H9 (cell line): ENCODE measurements at regions not wholly inside any gene's neighbourhood (a gene's known extent, or its start where the extent isn't known, plus 50 kb on each side); places are given as distances from the start of the nearest gene placed in this dataset.

Source experiments
- DNase-seq: peaks from one replicate; pipeline ENCODE4 v3.0.0-alpha.2; 2017
- H2AFZ ChIP-seq: one replicate; pipeline ENCODE4 v1.6.1; 2013; ENCODE audit warnings: mild to moderate bottlenecking, low read length, control low read depth, moderate library complexity
- H2AK5ac ChIP-seq: 2 replicates; pipeline ENCODE4 v1.6.1; 2013; ENCODE audit warnings: low read length, control low read depth, mixed read lengths; ENCODE audit not compliant: insufficient read length
- H2BK120ac ChIP-seq: one replicate; pipeline ENCODE4 v1.6.1; 2013; ENCODE audit warnings: low read depth, mild to moderate bottlenecking, low read length, control low read depth, inconsistent platforms; ENCODE audit not compliant: poor library complexity, severe bottlenecking
- H2BK12ac ChIP-seq: 2 replicates; pipeline ENCODE4 v1.6.1; 2013; ENCODE audit warnings: low read length, control low read depth, mixed read lengths, low read depth; ENCODE audit not compliant: insufficient read length
- H2BK15ac ChIP-seq: 2 replicates; pipeline ENCODE4 v1.6.1; 2013; ENCODE audit warnings: low read depth, low read length, control low read depth
- H2BK20ac ChIP-seq: one replicate; pipeline ENCODE4 v1.6.1; 2013; ENCODE audit warnings: low read depth, mild to moderate bottlenecking, low read length, control low read depth, inconsistent platforms; ENCODE audit not compliant: poor library complexity, severe bottlenecking
- H2BK5ac ChIP-seq: 2 replicates; pipeline ENCODE4 v1.6.1; 2013; ENCODE audit warnings: low read length, control low read depth, mixed read lengths; ENCODE audit not compliant: insufficient read length
- H3K14ac ChIP-seq: 2 replicates; pipeline ENCODE4 v1.6.1; 2013; ENCODE audit warnings: low read length, control low read depth; ENCODE audit not compliant: insufficient read depth
- H3K18ac ChIP-seq: 2 replicates; pipeline ENCODE4 v1.6.1; 2013; ENCODE audit warnings: low read depth, mild to moderate bottlenecking, mixed read lengths, low read length, control low read depth; ENCODE audit not compliant: insufficient read length
- H3K23ac ChIP-seq: 2 replicates; pipeline ENCODE4 v1.6.1; 2013; ENCODE audit warnings: low read length, control low read depth, mixed read lengths, low read depth; ENCODE audit not compliant: insufficient read length
- H3K23me2 ChIP-seq: 2 replicates; pipeline ENCODE4 v1.6.1; 2013; ENCODE audit warnings: low read depth, mild to moderate bottlenecking, mixed read lengths, low read length, control low read depth; ENCODE audit not compliant: insufficient read length, poor library complexity, severe bottlenecking
- H3K27ac ChIP-seq: 2 replicates; pipeline ENCODE4 v1.5.1; 2013; ENCODE audit warnings: low read length, control low read depth, mixed read lengths, low read depth; ENCODE audit not compliant: insufficient read length
- H3K27me3 ChIP-seq: 2 replicates; pipeline ENCODE4 v1.6.1; 2013; ENCODE audit warnings: low read length, control low read depth, inconsistent platforms; ENCODE audit not compliant: insufficient read depth
- H3K4ac ChIP-seq: 2 replicates; pipeline ENCODE4 v1.6.1; 2013; ENCODE audit warnings: low read depth, mild to moderate bottlenecking, control low read depth, inconsistent platforms, low read length, moderate library complexity
- H3K4me1 ChIP-seq: 2 replicates; pipeline ENCODE4 v1.6.1; 2013; ENCODE audit warnings: low read length, control low read depth, inconsistent platforms; ENCODE audit not compliant: insufficient read depth
- H3K4me2 ChIP-seq: 2 replicates; pipeline ENCODE4 v1.6.1; 2013; ENCODE audit warnings: low read length, control low read depth, mixed read lengths; ENCODE audit not compliant: insufficient read length, insufficient read depth
- H3K56ac ChIP-seq: 2 replicates; pipeline ENCODE4 v1.6.1; 2013; ENCODE audit warnings: low read depth, mild to moderate bottlenecking, mixed read lengths, low read length, control low read depth; ENCODE audit not compliant: insufficient read length
- H3K79me1 ChIP-seq: 2 replicates; pipeline ENCODE4 v1.6.1; 2013; ENCODE audit warnings: low read depth, mild to moderate bottlenecking, moderate library complexity, low read length, control low read depth, inconsistent platforms; ENCODE audit not compliant: insufficient read depth, poor library complexity, severe bottlenecking
- H3K79me2 ChIP-seq: 2 replicates; pipeline ENCODE4 v1.6.1; 2013; ENCODE audit warnings: low read length, control low read depth, inconsistent platforms; ENCODE audit not compliant: insufficient read depth
- H3K9ac ChIP-seq: 2 replicates; pipeline ENCODE4 v1.6.1; 2013; ENCODE audit warnings: low read length, control low read depth, mixed read lengths; ENCODE audit not compliant: insufficient read length; ENCODE audit errors: extremely low read depth
- H3K9me3 ChIP-seq: one replicate; pipeline ENCODE4 v1.6.1; 2013; ENCODE audit warnings: low read depth, low read length, inconsistent platforms; ENCODE audit not compliant: control insufficient read depth
- H3T11ph ChIP-seq: one replicate; pipeline ENCODE4 v1.6.1; 2013; ENCODE audit warnings: mild to moderate bottlenecking, low read length, control low read depth, inconsistent platforms
- H4K20me1 ChIP-seq: one replicate; pipeline ENCODE4 v1.6.1; 2013; ENCODE audit not compliant: control insufficient read depth, insufficient read length, insufficient read depth
- H4K5ac ChIP-seq: 2 replicates; pipeline ENCODE4 v1.6.1; 2013; ENCODE audit warnings: low read depth, mild to moderate bottlenecking, mixed read lengths, low read length, control low read depth; ENCODE audit not compliant: insufficient read length
- H4K8ac ChIP-seq: replicated peaks from 2 replicates; pipeline ENCODE4 v1.6.1; 2013; ENCODE audit warnings: low read length, control low read depth, mixed read lengths, low read depth; ENCODE audit not compliant: insufficient read length
- H4K91ac ChIP-seq: 2 replicates; pipeline ENCODE4 v1.6.1; 2013; ENCODE audit warnings: low read depth, mild to moderate bottlenecking, moderate library complexity, mixed read lengths, low read length, control low read depth; ENCODE audit not compliant: insufficient read length
- H3K27ac Mint-ChIP-seq, 3 experiments: 2 replicates in 2 of 3; 3 replicates in 1 of 3; pipeline ENCODE4 v1.8.0; 2020 to 2021; ENCODE audit warnings: mixed read lengths in 3 of 3, mild to moderate bottlenecking in 1 of 3, moderate library complexity in 1 of 3
- H3K27me3 Mint-ChIP-seq: 2 replicates; pipeline ENCODE4 v1.8.0; 2021; ENCODE audit warnings: low read depth, mild to moderate bottlenecking, moderate library complexity, mixed read lengths
- H3K36me3 Mint-ChIP-seq, 3 experiments: 2 replicates in 2 of 3; 3 replicates in 1 of 3; pipeline ENCODE4 v1.8.0; 2020 to 2021; ENCODE audit warnings: low read depth in 3 of 3, mixed read lengths in 3 of 3; ENCODE audit not compliant: insufficient read depth in 1 of 3
- H3K4me1 Mint-ChIP-seq, 2 experiments: 2 replicates each; pipeline ENCODE4 v1.8.0; 2020; ENCODE audit warnings: mixed read lengths in 2 of 2
- H3K4me3 Mint-ChIP-seq, 2 experiments: 2 replicates in 1 of 2; 3 replicates in 1 of 2; pipeline ENCODE4 v1.8.0; 2020 to 2021; ENCODE audit warnings: mild to moderate bottlenecking in 2 of 2, mixed read lengths in 2 of 2, moderate library complexity in 1 of 2
- H3K9me3 Mint-ChIP-seq, 2 experiments: 2 replicates in 1 of 2; 3 replicates in 1 of 2; pipeline ENCODE4 v1.8.0; 2020; ENCODE audit warnings: mild to moderate bottlenecking in 2 of 2, mixed read lengths in 2 of 2, moderate library complexity in 1 of 2
- CTCF ChIP-seq: fragments of 200-600 bp; sonication (generic); conservative IDR thresholded peaks from 3 replicates; pipeline ENCODE4 v1.8.0; 2021; ENCODE audit warnings: antibody characterized with exemption, mild to moderate bottlenecking
- WGBS: extraction: QIAGEN DNeasy Blood & Tissue Kit; methylation state at CpG from one replicate; pipeline ENCODE4 v1.1.7; 2013; ENCODE audit warnings: missing lambda C conversion rate, low lambda C conversion rate, mixed read lengths; ENCODE audit not compliant: insufficient read length; ENCODE audit errors: extremely low coverage; 5-methylcytosine and 5-hydroxymethylcytosine counted together

GRCh38 chr15:92745845-92746271, 90.3 kb upstream of the FAM174B start:
- Mint-ChIP-seq H3K9me3 (no peaks in the 10 kb centered on the region; a peak in 1 of 5 replicates), H3K4me3 (no peak overlapping the region), H3K27ac (no peak overlapping the region), H3K27me3 (no peaks in the 10 kb centered on the region), H3K36me3 (no peaks in the 10 kb centered on the region; a peak in 1 of 7 replicates), H3K4me1 (peaks cover 22 to 29% of the 10 kb centered on the region in 2 experiments)
- H2BK120ac ChIP-seq, result no peak overlapping the region
- H3K56ac ChIP-seq, result no peak overlapping the region
- no peak overlapping the region for H2AFZ ChIP-seq
- no peak overlapping the region for H4K91ac ChIP-seq
- H3K79me2 ChIP-seq, result no peaks in the 10 kb centered on the region
- DNase-seq, result no peak
- no peaks in the 10 kb centered on the region for H3K23me2 ChIP-seq
- H3K14ac ChIP-seq, result no peak overlapping the region
- peaks cover 4% of the 10 kb centered on the region; the same call in 1 of the 2 replicates for H3K4me1 ChIP-seq
- H3K79me1 ChIP-seq, result no peaks in the 10 kb centered on the region
- no peak overlapping the region for H3K18ac ChIP-seq
- no peak for TF ChIP-seq CTCF
- H3K27ac ChIP-seq, result no peak overlapping the region
- H2BK20ac ChIP-seq, result no peak overlapping the region
- H3T11ph ChIP-seq, result no peak overlapping the region
- WGBS, result no CpG with 5 or more reads among the region's 4 CpGs
- H3K4me2 ChIP-seq, result no peak overlapping the region
- H3K4ac ChIP-seq, result no peak overlapping the region
- H2AK5ac ChIP-seq, result no peak overlapping the region
- no peak overlapping the region for H2BK5ac ChIP-seq
- no peaks in the 10 kb centered on the region for H3K27me3 ChIP-seq
- H3K9ac ChIP-seq, result no peak overlapping the region
- H2BK12ac ChIP-seq, result no peak overlapping the region
- no peaks in the 10 kb centered on the region for H3K9me3 ChIP-seq
- no peak overlapping the region for H3K23ac ChIP-seq
- no peaks in the 10 kb centered on the region for H4K20me1 ChIP-seq
- H4K8ac ChIP-seq, result no peak overlapping the region
- H4K5ac ChIP-seq, result no peak overlapping the region
- H2BK15ac ChIP-seq, result no peak overlapping the region
